CD14-positive monocyte (primary cell): ENCODE measurements at regions not wholly inside any gene's neighbourhood (a gene's known extent, or its start where the extent isn't known, plus 50 kb on each side); places are given as distances from the start of the nearest gene placed in this dataset.

Source experiments
- DNase-seq, 3 donors: peaks; one replicate each; pipeline ENCODE4 v3.0.0-alpha.2; 2011 to 2022
- H2AFZ ChIP-seq: 2 replicates; pipeline ENCODE4 v1.6.0; 2012; ENCODE audit warnings: mild to moderate bottlenecking, low read depth, low read length, inconsistent platforms; ENCODE audit not compliant: insufficient read depth, poor library complexity, severe bottlenecking
- H3K27ac ChIP-seq, 2 donors: 1 replicate in 1 of 2; 2 replicates in 1 of 2; pipeline ENCODE4 v1.5.1; 2012 to 2013; ENCODE audit warnings: low read length in 2 of 2, control low read depth in 1 of 2, inconsistent platforms in 1 of 2, low read depth in 1 of 2, mild to moderate bottlenecking in 1 of 2
- H3K27me3 ChIP-seq, 2 donors: one replicate each; pipeline versions ENCODE4 v1.6.0 to v1.6.1; 2011 to 2013; ENCODE audit warnings: low read length in 2 of 2; ENCODE audit not compliant: control insufficient read depth in 2 of 2, insufficient read depth in 2 of 2
- H3K36me3 ChIP-seq, 2 donors: replicated peaks in 1 of 2; 1 replicate in 1 of 2; 2 replicates in 1 of 2; pipeline versions ENCODE4 v1.5.1 to v1.6.1; 2012 to 2013; ENCODE audit warnings: low read length in 2 of 2, control low read depth in 1 of 2, inconsistent platforms in 1 of 2, mild to moderate bottlenecking in 1 of 2; ENCODE audit not compliant: insufficient read depth in 2 of 2, control insufficient read depth in 1 of 2
- H3K4me1 ChIP-seq, 2 donors: 1 replicate in 1 of 2; 2 replicates in 1 of 2; pipeline versions ENCODE4 v1.5.1 to v1.6.1; 2012 to 2013; ENCODE audit warnings: low read length in 2 of 2, control low read depth in 1 of 2, inconsistent platforms in 1 of 2, mild to moderate bottlenecking in 1 of 2, moderate library complexity in 1 of 2; ENCODE audit not compliant: insufficient read depth in 2 of 2, control insufficient read depth in 1 of 2
- H3K4me2 ChIP-seq: replicated peaks from 2 replicates; pipeline ENCODE3; 2012; ENCODE audit warnings: low read length, moderate library complexity, mild to moderate bottlenecking; ENCODE audit not compliant: poor library complexity, severe bottlenecking; ENCODE audit errors: extremely low read depth
- H3K4me3 ChIP-seq, 3 experiments: fragments of 200-600 bp in 1 of 3; sonication (generic) in 1 of 3; replicated peaks in 1 of 3; 1 replicate in 2 of 3; 2 replicates in 1 of 3; pipeline ENCODE4 v1.5.1; 2011 to 2013; ENCODE audit warnings: low read length in 3 of 3, mild to moderate bottlenecking in 3 of 3, control low read depth in 2 of 3, low read depth in 2 of 3, inconsistent platforms in 1 of 3, moderate library complexity in 1 of 3
- H3K79me2 ChIP-seq: 2 replicates; pipeline ENCODE4 v1.6.0; 2012; ENCODE audit warnings: mild to moderate bottlenecking, control low read depth, inconsistent platforms, low read length, moderate library complexity; ENCODE audit not compliant: insufficient read depth
- H3K9ac ChIP-seq: 2 replicates; pipeline ENCODE4 v1.6.0; 2017; ENCODE audit warnings: low read length, mild to moderate bottlenecking; ENCODE audit not compliant: insufficient read depth, poor library complexity, severe bottlenecking
- H3K9me3 ChIP-seq, 2 donors: replicated peaks in 1 of 2; 1 replicate in 1 of 2; 2 replicates in 1 of 2; pipeline versions ENCODE4 v1.5.1 to v1.6.1; 2012 to 2013; ENCODE audit warnings: low read length in 2 of 2, control low read depth in 1 of 2; ENCODE audit not compliant: control insufficient read depth in 1 of 2, insufficient read depth in 1 of 2
- H4K20me1 ChIP-seq: 2 replicates; pipeline ENCODE4 v1.6.0; 2012; ENCODE audit warnings: mild to moderate bottlenecking, low read length, control low read depth, moderate library complexity; ENCODE audit not compliant: insufficient read depth
- H3K27ac Mint-ChIP-seq, 7 donors: one replicate each; pipeline ENCODE4 v1.8.0; 2020; ENCODE audit warnings: mild to moderate bottlenecking in 7 of 7, mixed read lengths in 7 of 7, moderate library complexity in 6 of 7, inconsistent platforms in 2 of 7
- H3K27me3 Mint-ChIP-seq, 3 donors: one replicate each; pipeline ENCODE4 v1.8.0; 2021 to 2022; ENCODE audit warnings: low read depth in 3 of 3, mild to moderate bottlenecking in 3 of 3, mixed read lengths in 3 of 3, moderate library complexity in 3 of 3, inconsistent platforms in 1 of 3
- H3K36me3 Mint-ChIP-seq, 2 donors: one replicate each; pipeline ENCODE4 v1.8.0; 2020; ENCODE audit warnings: mixed read lengths in 2 of 2, inconsistent platforms in 1 of 2, mild to moderate bottlenecking in 1 of 2
- H3K4me1 Mint-ChIP-seq: one replicate; pipeline ENCODE4 v1.8.0; 2020; ENCODE audit warnings: mild to moderate bottlenecking, mixed read lengths
- H3K4me3 Mint-ChIP-seq, 2 donors: one replicate each; pipeline ENCODE4 v1.8.0; 2020; ENCODE audit warnings: mild to moderate bottlenecking in 2 of 2, mixed read lengths in 2 of 2, moderate library complexity in 1 of 2
- H3K9me3 Mint-ChIP-seq, 7 donors: one replicate each; pipeline ENCODE4 v1.8.0; 2020 to 2022; ENCODE audit warnings: mixed read lengths in 7 of 7, mild to moderate bottlenecking in 6 of 7, moderate library complexity in 6 of 7, inconsistent platforms in 2 of 7
- WGBS: methylation state at CpG from one replicate; pipeline ENCODE4 v1.1.5; 2013; ENCODE audit warnings: missing lambda C conversion rate; ENCODE audit not compliant: insufficient coverage; 5-methylcytosine and 5-hydroxymethylcytosine counted together
- intact Hi-C, 2 donors: fragments of 100-400 bp; cut with micrococcal nuclease; formaldehyde crosslinking; loops; one replicate each; pipeline versions ENCODE4 v1.15.0 to v1.15.1; 2023
- TF ChIP-seq, protein P1 (sequence below): fragments of 200-600 bp; IDR thresholded peaks from one replicate; pipeline ENCODE4 v1.8.0; 2022; ENCODE audit warnings: antibody characterized with exemption, mild to moderate bottlenecking

DNA sequence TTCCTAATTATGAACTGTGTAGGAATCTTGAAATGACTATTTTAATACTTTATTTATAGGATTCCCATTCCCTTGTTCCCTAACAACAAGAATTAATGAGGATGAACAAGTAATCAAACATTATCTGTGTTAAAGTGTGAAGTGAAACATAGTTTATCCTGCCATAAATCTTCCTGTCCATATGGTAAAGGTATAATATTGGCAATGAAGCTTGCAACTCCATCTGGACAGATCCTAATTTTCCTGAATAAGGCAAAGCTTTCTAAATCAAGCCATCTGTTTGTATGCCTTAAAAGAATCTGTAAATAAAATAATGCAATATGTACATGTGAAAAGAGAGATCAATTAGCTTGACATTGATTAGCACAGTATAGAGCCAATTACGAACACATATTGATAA is 529.0 kb downstream of the ANKRD7 start:
- no peak overlapping the region for H3K9ac ChIP-seq
- Mint-ChIP-seq H3K27me3 (no peaks in the 10 kb centered on the region), H3K4me1 (no peaks in the 10 kb centered on the region), H3K27ac (no peak overlapping the region), H3K4me3 (no peak overlapping the region), H3K36me3 (no peaks in the 10 kb centered on the region), H3K9me3 (peaks cover 0 to 5% (median 0%) of the 10 kb centered on the region in 7 donors)
- no peaks in the 10 kb centered on the region for H3K27me3 ChIP-seq
- H4K20me1 ChIP-seq: no peaks in the 10 kb centered on the region
- no peak overlapping the region for H3K4me3 ChIP-seq
- H3K4me2 ChIP-seq: no peak overlapping the region
- no peaks in the 10 kb centered on the region for H3K36me3 ChIP-seq
- H3K9me3 ChIP-seq: peaks cover 0 to 4% of the 10 kb centered on the region in 2 donors
- no peak overlapping the region for H3K27ac ChIP-seq
- TF ChIP-seq, protein P1, sequence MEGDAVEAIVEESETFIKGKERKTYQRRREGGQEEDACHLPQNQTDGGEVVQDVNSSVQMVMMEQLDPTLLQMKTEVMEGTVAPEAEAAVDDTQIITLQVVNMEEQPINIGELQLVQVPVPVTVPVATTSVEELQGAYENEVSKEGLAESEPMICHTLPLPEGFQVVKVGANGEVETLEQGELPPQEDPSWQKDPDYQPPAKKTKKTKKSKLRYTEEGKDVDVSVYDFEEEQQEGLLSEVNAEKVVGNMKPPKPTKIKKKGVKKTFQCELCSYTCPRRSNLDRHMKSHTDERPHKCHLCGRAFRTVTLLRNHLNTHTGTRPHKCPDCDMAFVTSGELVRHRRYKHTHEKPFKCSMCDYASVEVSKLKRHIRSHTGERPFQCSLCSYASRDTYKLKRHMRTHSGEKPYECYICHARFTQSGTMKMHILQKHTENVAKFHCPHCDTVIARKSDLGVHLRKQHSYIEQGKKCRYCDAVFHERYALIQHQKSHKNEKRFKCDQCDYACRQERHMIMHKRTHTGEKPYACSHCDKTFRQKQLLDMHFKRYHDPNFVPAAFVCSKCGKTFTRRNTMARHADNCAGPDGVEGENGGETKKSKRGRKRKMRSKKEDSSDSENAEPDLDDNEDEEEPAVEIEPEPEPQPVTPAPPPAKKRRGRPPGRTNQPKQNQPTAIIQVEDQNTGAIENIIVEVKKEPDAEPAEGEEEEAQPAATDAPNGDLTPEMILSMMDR: no peak
- H3K79me2 ChIP-seq: no peaks in the 10 kb centered on the region
- no peaks in the 10 kb centered on the region for H3K4me1 ChIP-seq
- no peak for DNase-seq
- intact Hi-C loops: no loop called here
- no peak overlapping the region for H2AFZ ChIP-seq
- no CpG with 5 or more reads among the region's 1 CpG for WGBS

DNA sequence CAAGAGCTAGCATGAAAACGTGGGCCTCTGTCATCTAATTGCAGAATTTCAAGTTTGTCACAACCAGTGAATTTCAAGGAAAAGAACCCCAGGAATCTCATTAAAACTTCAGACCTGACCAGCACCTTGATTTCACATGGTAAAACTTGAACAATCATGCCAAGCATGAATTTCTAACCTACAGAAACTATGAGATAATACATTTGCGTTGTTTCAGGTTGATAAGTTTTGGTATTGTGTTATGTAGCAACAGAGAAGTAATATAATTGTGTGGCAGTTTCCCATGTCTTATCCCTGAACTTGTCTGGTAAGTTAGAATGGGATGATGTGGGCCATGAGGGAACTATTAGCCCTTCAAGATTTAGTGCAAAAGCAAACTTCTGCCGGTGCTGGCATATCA is 530.1 kb downstream of the ANKRD7 start:
- intact Hi-C loops: no loop called here
- no peaks in the 10 kb centered on the region for H3K27me3 ChIP-seq
- WGBS: 50% methylated on average over 1 of the region's 3 CpGs

More for the DNA sequence above, 530.1 kb downstream of the ANKRD7 start:
- Histone ChIP-seq H4K20me1 (no peaks in the 10 kb centered on the region), H3K4me1 (no peaks in the 10 kb centered on the region), H3K9me3 (peaks cover 0 to 4% of the 10 kb centered on the region in 2 donors), H3K4me2 (no peak overlapping the region), H3K27ac (no peak overlapping the region), H3K4me3 (no peak overlapping the region), H2AFZ (no peak overlapping the region), H3K9ac (no peak overlapping the region), H3K36me3 (no peaks in the 10 kb centered on the region), H3K79me2 (no peaks in the 10 kb centered on the region)
- Mint-ChIP-seq H3K27me3 (no peaks in the 10 kb centered on the region), H3K27ac (no peak overlapping the region), H3K36me3 (no peaks in the 10 kb centered on the region), H3K4me1 (no peaks in the 10 kb centered on the region), H3K4me3 (no peak overlapping the region), H3K9me3 (peaks cover 0 to 5% (median 0%) of the 10 kb centered on the region in 7 donors)
- TF ChIP-seq, protein P1: no peak
- DNase-seq: no peak
